OCI-LY7 (cell line): ENCODE measurements at regions not wholly inside any gene's neighbourhood (a gene's known extent, or its start where the extent isn't known, plus 50 kb on each side); places are given as distances from the start of the nearest gene placed in this dataset.

ENCODE experiments used
- EZH2phosphoT487 ChIP-seq: fragments of 200-600 bp; sonication (generic); IDR thresholded peaks from 2 replicates; pipeline ENCODE4 v1.6.1; 2018; ENCODE audit warnings: low read depth, borderline replicate concordance, mild to moderate bottlenecking, mixed run types, antibody characterized with exemption, low read length, moderate library complexity, mixed read lengths
- TF ChIP-seq, protein P1 (sequence below): fragments of 200-600 bp; sonication (generic); conservative IDR thresholded peaks from 2 replicates; pipeline ENCODE4 v1.5.1; 2014; ENCODE audit warnings: mild to moderate bottlenecking, antibody characterized with exemption, low read length, moderate library complexity, mixed read lengths

DNA sequence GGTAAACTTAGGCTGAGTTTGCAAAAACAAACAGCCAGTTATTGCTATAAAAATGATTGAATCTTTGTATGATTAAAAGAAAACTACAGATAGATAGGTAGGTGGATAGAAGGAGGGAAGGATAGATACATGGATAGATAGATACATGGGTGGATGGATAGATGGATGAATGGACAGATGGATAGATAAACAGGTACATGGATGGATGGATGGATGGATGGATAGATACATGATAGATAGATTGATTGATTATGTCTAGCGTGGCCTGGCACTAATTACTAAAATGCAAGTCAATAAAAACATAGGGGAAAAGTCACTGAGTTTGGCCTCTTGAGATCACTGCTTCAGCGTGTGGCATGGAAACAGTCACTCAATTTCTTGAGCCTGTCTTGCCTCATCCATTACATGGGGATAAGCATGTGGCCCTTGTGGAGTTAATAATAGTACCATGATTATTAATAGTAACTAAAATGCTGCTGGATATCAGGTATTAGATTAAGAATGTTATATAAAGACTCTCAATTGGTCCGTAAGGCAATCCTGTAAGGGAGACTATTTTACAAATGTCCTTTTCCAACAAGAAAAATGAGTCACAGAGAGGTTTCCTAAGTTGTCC, 184.9 kb downstream of the HS3ST3A1 start:
- TF ChIP-seq, protein P1, sequence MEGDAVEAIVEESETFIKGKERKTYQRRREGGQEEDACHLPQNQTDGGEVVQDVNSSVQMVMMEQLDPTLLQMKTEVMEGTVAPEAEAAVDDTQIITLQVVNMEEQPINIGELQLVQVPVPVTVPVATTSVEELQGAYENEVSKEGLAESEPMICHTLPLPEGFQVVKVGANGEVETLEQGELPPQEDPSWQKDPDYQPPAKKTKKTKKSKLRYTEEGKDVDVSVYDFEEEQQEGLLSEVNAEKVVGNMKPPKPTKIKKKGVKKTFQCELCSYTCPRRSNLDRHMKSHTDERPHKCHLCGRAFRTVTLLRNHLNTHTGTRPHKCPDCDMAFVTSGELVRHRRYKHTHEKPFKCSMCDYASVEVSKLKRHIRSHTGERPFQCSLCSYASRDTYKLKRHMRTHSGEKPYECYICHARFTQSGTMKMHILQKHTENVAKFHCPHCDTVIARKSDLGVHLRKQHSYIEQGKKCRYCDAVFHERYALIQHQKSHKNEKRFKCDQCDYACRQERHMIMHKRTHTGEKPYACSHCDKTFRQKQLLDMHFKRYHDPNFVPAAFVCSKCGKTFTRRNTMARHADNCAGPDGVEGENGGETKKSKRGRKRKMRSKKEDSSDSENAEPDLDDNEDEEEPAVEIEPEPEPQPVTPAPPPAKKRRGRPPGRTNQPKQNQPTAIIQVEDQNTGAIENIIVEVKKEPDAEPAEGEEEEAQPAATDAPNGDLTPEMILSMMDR = no peak
- TF ChIP-seq EZH2phosphoT487 = no peak
